BLaER1 (cell line): ENCODE measurements at regions not wholly inside any gene's neighbourhood (a gene's known extent, or its start where the extent isn't known, plus 50 kb on each side); places are given as distances from the start of the nearest gene placed in this dataset.

Experiments used
- H3K27ac ChIP-seq: shearing (Covaris generic); formaldehyde crosslinking; 2 replicates; pipeline ENCODE4 v1.8.1; 2022
- H3K27me3 ChIP-seq: shearing (Covaris generic); formaldehyde crosslinking; 2 replicates; pipeline ENCODE4 v1.8.1; 2022
- H3K36me3 ChIP-seq: shearing (Covaris generic); formaldehyde crosslinking; 2 replicates; pipeline ENCODE4 v1.8.1; 2022
- H3K4me1 ChIP-seq: shearing (Covaris generic); formaldehyde crosslinking; 2 replicates; pipeline ENCODE4 v1.8.1; 2022
- H3K4me2 ChIP-seq: shearing (Covaris generic); formaldehyde crosslinking; 2 replicates; pipeline ENCODE4 v1.8.1; 2022
- H3K4me3 ChIP-seq: shearing (Covaris generic); formaldehyde crosslinking; 2 replicates; pipeline ENCODE4 v1.8.1; 2022
- H3K9ac ChIP-seq: shearing (Covaris generic); formaldehyde crosslinking; 2 replicates; pipeline ENCODE4 v1.8.1; 2022
- H3K9me3 ChIP-seq: shearing (Covaris generic); formaldehyde crosslinking; 2 replicates; pipeline ENCODE4 v1.8.1; 2022
- H4K20me1 ChIP-seq: shearing (Covaris generic); formaldehyde crosslinking; 2 replicates; pipeline ENCODE4 v1.8.1; 2022
- Cebpa-rat ChIP-seq: shearing (Covaris generic); IDR thresholded peaks from 2 replicates; pipeline ENCODE4 v1.8.1; 2022

DNA sequence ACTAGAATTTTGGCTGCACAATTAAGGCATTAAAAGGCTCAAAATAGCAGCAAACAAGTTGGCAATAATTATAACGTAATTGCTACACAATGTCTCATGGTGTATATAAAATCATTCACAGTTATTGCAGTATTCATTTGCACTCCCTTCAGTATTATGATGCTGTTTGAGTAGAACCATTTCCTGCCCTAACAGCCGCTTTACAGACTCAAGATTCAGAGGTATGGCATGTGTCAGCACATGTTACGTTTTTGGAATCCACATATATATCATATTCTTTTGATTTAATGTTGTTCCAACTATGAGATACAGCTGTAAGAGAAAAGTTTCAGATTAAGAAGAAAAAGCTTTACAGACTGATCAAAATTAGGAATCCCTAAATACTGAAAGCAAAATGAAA lies 56.3 kb upstream of the NCKAP5 start:
- Histone ChIP-seq H3K9me3 (no peaks in the 10 kb centered on the region), H3K27ac (no peak overlapping the region), H3K4me2 (no peak overlapping the region), H3K4me3 (no peak overlapping the region), H4K20me1 (no peaks in the 10 kb centered on the region), H3K4me1 (peaks cover 10% of the 10 kb centered on the region; the same call in 1 of the 2 replicates), H3K9ac (no peak overlapping the region), H3K27me3 (no peaks in the 10 kb centered on the region), H3K36me3 (no peaks in the 10 kb centered on the region)
- TF ChIP-seq Cebpa-rat = no peak

DNA sequence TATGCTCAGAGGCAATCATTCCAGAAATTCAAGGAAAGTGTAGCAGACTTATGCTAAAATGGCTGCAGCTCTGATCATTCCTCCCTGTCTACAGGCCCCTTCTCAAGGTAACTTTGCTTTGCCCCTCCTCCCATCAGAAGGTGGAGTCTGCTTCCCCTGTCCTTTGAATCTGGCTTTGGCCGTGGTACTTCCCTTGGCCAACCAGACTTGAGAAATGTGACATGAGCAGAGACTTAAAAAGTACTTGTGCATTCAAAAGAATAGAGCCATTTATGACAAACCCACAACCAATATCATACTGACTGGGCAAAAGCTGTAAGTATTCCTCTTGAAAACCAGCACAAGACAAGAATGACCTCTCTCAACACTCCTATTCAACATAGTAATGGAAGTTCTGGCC lies 59.5 kb upstream of the NCKAP5 start:
- no peak overlapping the region for H3K4me3 ChIP-seq
- H4K20me1 ChIP-seq = no peaks in the 10 kb centered on the region
- no peaks in the 10 kb centered on the region for H3K27me3 ChIP-seq
- TF ChIP-seq Cebpa-rat = no peak
- no peaks in the 10 kb centered on the region for H3K36me3 ChIP-seq
- H3K4me1 ChIP-seq = peaks cover 10% of the 10 kb centered on the region; the same call in 1 of the 2 replicates
- no peak overlapping the region for H3K27ac ChIP-seq
- H3K4me2 ChIP-seq = 0 out of 2 replicates have a peak overlapping the region, but pooled peaks have one; percentile 0
- no peak overlapping the region for H3K9ac ChIP-seq
- no peaks in the 10 kb centered on the region for H3K9me3 ChIP-seq

DNA sequence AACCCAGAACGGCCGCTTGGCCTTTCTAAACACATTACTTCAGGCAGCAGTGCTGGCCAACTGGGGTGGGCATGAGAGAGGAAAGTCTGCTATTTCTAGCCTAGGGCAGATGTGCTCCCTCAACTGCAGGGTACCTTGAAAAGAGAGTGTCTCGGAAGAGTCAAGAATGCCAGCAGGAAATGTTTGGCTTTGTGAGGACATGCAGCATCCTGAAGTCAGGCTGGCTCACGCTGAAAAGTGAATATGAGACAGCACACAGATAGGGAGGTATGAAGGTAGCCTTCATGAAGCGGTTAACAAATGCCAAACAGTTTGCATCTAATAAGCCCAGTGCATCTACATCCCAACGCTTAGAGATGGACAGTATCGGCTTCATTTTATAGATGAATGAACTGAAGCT lies 65.0 kb upstream of the NCKAP5 start:
- Histone ChIP-seq H3K4me2 (no peak overlapping the region), H3K4me1 (no peaks in the 10 kb centered on the region), H3K4me3 (no peak overlapping the region), H3K27me3 (no peaks in the 10 kb centered on the region), H3K9me3 (no peaks in the 10 kb centered on the region), H3K36me3 (no peaks in the 10 kb centered on the region), H3K9ac (no peak overlapping the region), H3K27ac (no peak overlapping the region), H4K20me1 (no peaks in the 10 kb centered on the region)
- TF ChIP-seq Cebpa-rat = no peak

DNA sequence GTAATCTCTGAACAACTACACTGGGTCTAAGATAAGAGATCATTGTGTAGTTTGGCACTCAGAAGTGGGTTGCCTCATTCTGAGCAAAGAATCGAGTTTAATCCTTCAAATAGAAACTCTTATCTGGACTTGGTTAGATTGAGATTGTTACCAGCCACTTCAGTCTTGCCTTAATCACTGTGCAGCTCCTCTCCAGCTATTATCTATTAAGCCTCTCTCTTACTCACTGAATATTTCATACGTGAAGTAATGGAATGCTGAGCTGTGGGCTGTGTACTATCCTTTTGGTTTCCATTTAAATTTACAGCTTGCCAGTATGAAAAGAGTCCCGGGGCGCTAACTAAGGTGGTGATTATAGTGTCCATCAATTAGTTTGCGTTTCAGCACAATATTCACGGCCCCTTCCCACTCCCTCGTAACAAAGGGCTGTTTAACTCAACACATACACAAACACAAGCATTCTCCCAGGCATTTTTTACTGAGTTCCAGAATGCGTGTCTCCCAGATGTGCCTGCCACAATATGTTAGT lies 65.7 kb upstream of the NCKAP5 start:
- Histone ChIP-seq H4K20me1 (no peaks in the 10 kb centered on the region), H3K4me3 (no peak overlapping the region), H3K4me2 (no peak overlapping the region), H3K27me3 (no peaks in the 10 kb centered on the region), H3K4me1 (no peaks in the 10 kb centered on the region), H3K27ac (no peak overlapping the region), H3K36me3 (no peaks in the 10 kb centered on the region), H3K9ac (no peak overlapping the region), H3K9me3 (no peaks in the 10 kb centered on the region)
- TF ChIP-seq Cebpa-rat = no peak

DNA sequence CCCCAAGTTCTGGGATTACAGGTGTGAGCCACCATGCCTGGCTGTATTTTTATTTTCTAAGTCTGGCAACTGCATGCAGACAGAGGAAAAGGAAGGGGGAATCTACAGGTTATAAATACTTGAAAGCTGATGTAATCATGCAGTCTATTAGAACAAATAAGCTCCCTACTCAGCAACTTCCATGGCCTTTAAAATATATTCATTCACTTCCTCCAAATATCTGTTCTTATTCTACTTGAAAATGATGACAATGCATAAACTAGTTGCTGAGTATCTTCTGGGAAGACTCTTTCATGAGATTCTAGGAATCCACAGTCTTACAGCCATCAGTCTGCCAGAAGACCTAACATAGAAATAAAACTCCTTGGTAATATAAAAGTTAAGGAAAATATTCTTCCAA lies 66.9 kb upstream of the NCKAP5 start:
- Histone ChIP-seq H3K4me1 (no peaks in the 10 kb centered on the region), H3K36me3 (no peaks in the 10 kb centered on the region), H4K20me1 (no peaks in the 10 kb centered on the region), H3K4me3 (no peak overlapping the region), H3K4me2 (no peak overlapping the region), H3K9me3 (no peaks in the 10 kb centered on the region), H3K27ac (no peak overlapping the region), H3K27me3 (no peaks in the 10 kb centered on the region), H3K9ac (no peak overlapping the region)
- no peak for TF ChIP-seq Cebpa-rat

DNA sequence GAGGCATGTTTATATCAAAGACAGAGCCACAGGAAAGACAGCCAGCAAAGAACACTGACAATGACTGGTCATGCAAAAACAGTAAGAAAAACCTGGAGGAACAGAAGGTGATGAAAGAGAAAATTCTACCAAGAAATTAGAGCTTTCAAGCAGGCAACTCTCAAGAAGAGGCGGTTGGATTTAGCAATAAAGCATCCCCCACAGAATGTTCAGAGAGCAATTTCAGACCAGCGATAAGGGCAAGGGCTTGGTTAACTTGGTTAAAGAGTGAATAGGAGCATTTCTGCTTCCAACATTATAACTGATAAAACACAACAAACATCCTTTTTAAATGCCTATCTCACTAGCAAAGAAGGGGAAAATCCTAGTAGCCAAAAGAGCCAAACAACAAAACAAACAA lies 68.0 kb upstream of the NCKAP5 start:
- Histone ChIP-seq H3K27me3 (no peaks in the 10 kb centered on the region), H3K9ac (no peak overlapping the region), H3K4me3 (no peak overlapping the region), H3K4me1 (no peaks in the 10 kb centered on the region), H3K36me3 (no peaks in the 10 kb centered on the region), H3K27ac (no peak overlapping the region), H3K4me2 (no peak overlapping the region), H3K9me3 (no peaks in the 10 kb centered on the region), H4K20me1 (no peaks in the 10 kb centered on the region)
- TF ChIP-seq Cebpa-rat = no peak

DNA sequence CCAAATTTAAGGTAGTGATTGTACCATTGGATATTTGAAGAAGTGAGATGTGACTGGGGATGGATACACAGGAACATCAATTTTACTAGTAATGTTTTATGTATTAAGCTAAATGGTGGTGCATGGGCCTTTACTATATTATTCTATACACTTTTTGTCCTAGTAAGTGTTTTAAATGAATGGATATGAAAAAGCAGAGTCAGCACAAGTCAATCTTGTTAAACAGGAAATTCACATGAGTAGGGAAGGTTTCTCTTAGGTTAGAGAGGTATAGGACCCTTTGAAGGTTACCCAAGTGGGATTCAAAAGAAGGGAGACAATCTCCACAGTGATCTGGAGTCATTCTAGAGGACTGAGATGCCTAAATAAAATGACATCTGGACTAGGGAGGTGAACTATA lies 71.8 kb upstream of the NCKAP5 start:
- no peak overlapping the region for H3K4me2 ChIP-seq
- TF ChIP-seq Cebpa-rat = no peak
- H3K4me1 ChIP-seq = peaks cover 13% of the 10 kb centered on the region

DNA sequence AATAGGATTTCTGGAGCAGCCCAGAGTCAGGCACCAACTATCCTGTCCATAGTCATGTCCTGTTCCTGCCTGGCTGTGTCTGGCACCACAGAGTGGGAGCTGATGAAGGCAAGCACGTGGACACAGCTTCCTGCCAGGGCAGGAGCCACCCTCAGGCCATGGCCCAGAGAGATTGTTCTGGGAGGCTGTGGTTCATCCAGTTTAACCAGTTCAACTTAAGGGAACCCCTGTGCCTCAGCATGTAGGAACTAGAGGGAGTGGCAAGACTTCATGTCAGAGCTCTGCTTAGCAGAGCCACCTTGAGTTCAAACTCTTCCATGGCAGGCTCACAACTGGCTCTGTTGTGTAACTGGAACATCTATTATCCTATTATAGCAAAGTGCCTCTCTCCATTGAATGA lies 73.2 kb upstream of the NCKAP5 start:
- H3K4me1 ChIP-seq = peaks cover 13% of the 10 kb centered on the region
- H3K27ac ChIP-seq = no peak overlapping the region
- H3K4me2 ChIP-seq = no peak overlapping the region
- H4K20me1 ChIP-seq = no peaks in the 10 kb centered on the region
- no peak overlapping the region for H3K9ac ChIP-seq
- no peaks in the 10 kb centered on the region for H3K27me3 ChIP-seq
- no peaks in the 10 kb centered on the region for H3K36me3 ChIP-seq
- no peak for TF ChIP-seq Cebpa-rat
- no peak overlapping the region for H3K4me3 ChIP-seq
- H3K9me3 ChIP-seq = no peaks in the 10 kb centered on the region

More for the DNA sequence above, 71.8 kb upstream of the NCKAP5 start:
- Histone ChIP-seq H3K9me3 (no peaks in the 10 kb centered on the region), H3K36me3 (no peaks in the 10 kb centered on the region), H4K20me1 (no peaks in the 10 kb centered on the region), H3K27me3 (no peaks in the 10 kb centered on the region), H3K27ac (no peak overlapping the region), H3K4me3 (no peak overlapping the region), H3K9ac (no peak overlapping the region)

DNA sequence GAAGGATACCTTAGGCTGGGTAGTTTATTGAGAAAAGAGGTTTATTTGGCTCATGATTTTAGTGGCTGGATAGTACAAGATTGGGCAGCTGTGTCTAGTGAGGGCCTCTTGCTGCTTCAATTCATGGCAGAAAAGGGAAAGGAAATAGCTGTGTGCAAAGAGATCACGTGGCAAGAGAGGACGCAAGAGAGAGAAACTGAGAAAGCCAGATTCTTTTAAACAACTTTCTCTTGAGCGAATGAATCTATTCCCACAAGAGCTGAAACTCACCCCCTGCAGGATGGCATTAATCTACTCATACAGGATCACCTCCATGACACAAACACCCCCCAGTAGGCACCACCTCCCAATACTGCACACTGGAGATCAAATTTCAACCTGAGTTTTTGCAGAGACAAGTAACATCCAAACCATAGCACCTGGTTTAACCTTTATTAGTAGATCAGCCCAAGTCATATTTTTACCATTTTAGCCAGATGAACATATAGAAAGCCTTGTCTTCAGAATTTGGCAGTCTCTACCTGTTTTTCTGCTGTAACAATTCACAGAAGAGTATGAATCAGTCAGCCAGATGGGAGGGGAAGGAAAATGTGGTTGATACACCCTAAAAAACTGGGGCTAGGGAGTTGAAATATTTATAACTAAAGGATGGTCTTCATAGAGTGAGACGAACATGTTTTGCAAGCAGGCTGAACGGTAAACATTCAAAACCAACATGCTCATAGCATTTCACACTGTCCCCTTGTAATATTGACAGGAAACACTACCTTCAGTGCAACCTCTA lies 73.9 kb upstream of the NCKAP5 start:
- Histone ChIP-seq H3K9ac (no peak overlapping the region), H3K9me3 (no peaks in the 10 kb centered on the region), H3K27me3 (no peaks in the 10 kb centered on the region), H3K4me1 (peaks cover 13% of the 10 kb centered on the region), H4K20me1 (no peaks in the 10 kb centered on the region), H3K4me2 (peak overlapping the region; percentile 39), H3K4me3 (no peak overlapping the region), H3K27ac (no peak overlapping the region), H3K36me3 (no peaks in the 10 kb centered on the region)
- TF ChIP-seq Cebpa-rat = no peak

DNA sequence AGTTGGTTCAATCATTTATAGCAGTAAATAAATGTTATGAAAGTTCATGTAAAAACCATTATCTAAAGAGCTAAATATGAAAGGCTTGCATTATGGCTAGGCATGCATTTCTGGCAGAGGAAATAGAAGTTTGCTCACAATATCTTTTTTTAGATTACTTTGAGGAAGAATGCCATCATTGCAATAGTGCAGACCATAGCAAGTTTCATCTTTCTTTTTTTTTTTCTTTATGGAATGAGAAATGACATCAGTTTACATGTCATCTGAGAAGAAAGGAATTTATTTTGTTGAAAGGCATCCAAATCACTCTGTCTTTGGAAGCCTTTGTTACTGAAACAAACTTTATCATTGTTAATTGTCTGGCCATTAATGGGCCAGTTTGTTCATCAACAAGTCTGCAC lies 74.5 kb upstream of the NCKAP5 start:
- Histone ChIP-seq H3K9ac (no peak overlapping the region), H3K9me3 (no peaks in the 10 kb centered on the region), H3K27ac (no peak overlapping the region), H3K36me3 (no peaks in the 10 kb centered on the region), H4K20me1 (no peaks in the 10 kb centered on the region), H3K27me3 (no peaks in the 10 kb centered on the region), H3K4me1 (peaks cover 13% of the 10 kb centered on the region), H3K4me2 (peak overlapping the region; percentile 39), H3K4me3 (no peak overlapping the region)
- no peak for TF ChIP-seq Cebpa-rat
